Fibroblast of villous mesenchyme (primary cell): ENCODE measurements at regions not wholly inside any gene's neighbourhood (a gene's known extent, or its start where the extent isn't known, plus 50 kb on each side); places are given as distances from the start of the nearest gene placed in this dataset.
"Not testable (repeated sequence)": the region's sequence is repeated elsewhere in the genome, so short reads cannot be mapped to it uniquely, and the experiment has no call there.

ENCODE experiments used
- DNase-seq: peaks from one replicate; pipeline ENCODE4 v3.0.0-alpha.2; 2010; ENCODE audit warnings: low read depth
- H3K4me3 ChIP-seq: 2 replicates; pipeline ENCODE4 v1.5.1; 2011; ENCODE audit warnings: low read depth, mild to moderate bottlenecking, low read length
- CTCF ChIP-seq: IDR thresholded peaks from 2 replicates; pipeline ENCODE4 v1.5.1; 2012; ENCODE audit warnings: low read depth, mild to moderate bottlenecking, low read length; ENCODE audit not compliant: insufficient read depth

- no peak overlapping the region for H3K4me3 ChIP-seq
- no peak for DNase-seq
- TF ChIP-seq CTCF = no peak
These were observed 324.0 kb upstream of the SETBP1 start for GRCh38 chr18:44356566-44357157.

GRCh38 chr18:44358402-44358801 lies 322.3 kb upstream of the SETBP1 start:
- TF ChIP-seq CTCF = no peak
- DNase-seq = no peak
- H3K4me3 ChIP-seq = no peak overlapping the region

GRCh38 chr18:44359741-44360140 lies 320.9 kb upstream of the SETBP1 start:
- not testable (repeated sequence) for H3K4me3 ChIP-seq, DNase-seq

GRCh38 chr18:44362213-44362612 lies 318.5 kb upstream of the SETBP1 start:
- not testable (repeated sequence) for H3K4me3 ChIP-seq, DNase-seq

GRCh38 chr18:44370861-44371260 lies 309.8 kb upstream of the SETBP1 start:
- TF ChIP-seq CTCF = no peak
- DNase-seq = no peak
- H3K4me3 ChIP-seq = no peak overlapping the region

- no peak overlapping the region for H3K4me3 ChIP-seq
- no peak for DNase-seq
- TF ChIP-seq CTCF = no peak
These were observed 305.7 kb upstream of the SETBP1 start for GRCh38 chr18:44374966-44375365.

- H3K4me3 ChIP-seq = no peak overlapping the region
- no peak for TF ChIP-seq CTCF
- DNase-seq = no peak
These were observed 294.3 kb upstream of the SETBP1 start for GRCh38 chr18:44386401-44386800.

GRCh38 chr18:44388329-44388728 lies 292.4 kb upstream of the SETBP1 start:
- no peak for TF ChIP-seq CTCF
- H3K4me3 ChIP-seq = no peak overlapping the region
- no peak for DNase-seq
